Neural cell (in vitro differentiated cells): ENCODE measurements at regions not wholly inside any gene's neighbourhood (a gene's known extent, or its start where the extent isn't known, plus 50 kb on each side); places are given as distances from the start of the nearest gene placed in this dataset.

ENCODE experiments used
- H2AFZ ChIP-seq: fragments of 200-600, 300-800 bp; sonication (generic), shearing (Covaris generic); 2 replicates; pipeline ENCODE4 v1.6.0; 2014; ENCODE audit warnings: low read depth, mild to moderate bottlenecking, antibody characterized with exemption, low read length, moderate library complexity
- H3F3A ChIP-seq: fragments of 200-600 bp; shearing (Covaris generic); 2 replicates; pipeline ENCODE4 v1.6.1; 2016; ENCODE audit warnings: mild to moderate bottlenecking, moderate library complexity, mixed read lengths, antibody characterized with exemption, low read length; ENCODE audit not compliant: insufficient read depth, poor library complexity, severe bottlenecking
- H3K27ac ChIP-seq: fragments of 200-600, 300-800 bp; sonication (generic), shearing (Covaris generic); 2 replicates; pipeline ENCODE4 v1.5.1; 2014; ENCODE audit warnings: mild to moderate bottlenecking, low read length, moderate library complexity
- H3K27me3 ChIP-seq: fragments of 300-800, 200-600 bp; sonication (generic), shearing (Covaris generic); 2 replicates; pipeline ENCODE4 v1.6.0; 2014; ENCODE audit warnings: mild to moderate bottlenecking, low read depth, low read length, moderate library complexity; ENCODE audit not compliant: insufficient read depth
- H3K36me3 ChIP-seq: fragments of 300-800, 200-600 bp; sonication (generic), shearing (Covaris generic); 2 replicates; pipeline ENCODE4 v1.5.1; 2014; ENCODE audit warnings: mild to moderate bottlenecking, antibody characterized with exemption, low read length, moderate library complexity; ENCODE audit not compliant: insufficient read depth
- H3K4me2 ChIP-seq: fragments of 300-800, 200-600 bp; sonication (generic), shearing (Covaris generic); 2 replicates; pipeline ENCODE4 v1.6.0; 2014; ENCODE audit warnings: mild to moderate bottlenecking, low read length
- H3K4me3 ChIP-seq: fragments of 300-800, 200-600 bp; sonication (generic), shearing (Covaris generic); 2 replicates; pipeline ENCODE4 v1.5.1; 2014; ENCODE audit warnings: mild to moderate bottlenecking, low read length, moderate library complexity
- H3K79me2 ChIP-seq: fragments of 200-600 bp; shearing (Covaris generic); replicated peaks from 2 replicates; pipeline ENCODE4 v1.6.0; 2014; ENCODE audit warnings: mild to moderate bottlenecking, low read length, moderate library complexity; ENCODE audit not compliant: insufficient read depth
- H3K9ac ChIP-seq: fragments of 300-800, 200-600 bp; sonication (generic), shearing (Covaris generic); 2 replicates; pipeline ENCODE4 v1.6.1; 2016; ENCODE audit warnings: mild to moderate bottlenecking, low read length, mixed read lengths
- H3K9me2 ChIP-seq: fragments of 200-600 bp; shearing (Covaris generic); 2 replicates; pipeline ENCODE4 v1.6.1; 2016; ENCODE audit warnings: mild to moderate bottlenecking, low read length, mixed read lengths; ENCODE audit not compliant: insufficient read depth
- H3K9me3 ChIP-seq: fragments of 200-600, 300-800 bp; sonication (generic), shearing (Covaris generic); 2 replicates; pipeline ENCODE4 v1.6.1; 2016; ENCODE audit warnings: mild to moderate bottlenecking, mixed run types, low read length, moderate library complexity, mixed read lengths
- H4K20me1 ChIP-seq: fragments of 200-600 bp; shearing (Covaris generic); 2 replicates; pipeline ENCODE4 v1.6.1; 2016; ENCODE audit warnings: mild to moderate bottlenecking, mixed run types; ENCODE audit not compliant: insufficient read depth
- EP300 ChIP-seq: fragments of 450-650 bp; conservative IDR thresholded peaks from 2 replicates; pipeline ENCODE4 v1.6.1; 2014; ENCODE audit warnings: antibody characterized with exemption, mild to moderate bottlenecking, moderate library complexity; ENCODE audit not compliant: poor library complexity, severe bottlenecking
- EZH2 ChIP-seq: fragments of 200-600, 300-800 bp; shearing (Covaris generic), sonication (generic); IDR thresholded peaks from 2 replicates; pipeline ENCODE4 v1.6.1; 2014; ENCODE audit warnings: antibody characterized with exemption, low read length, borderline replicate concordance, mild to moderate bottlenecking; ENCODE audit not compliant: insufficient read depth, poor library complexity, severe bottlenecking
- MXI1 ChIP-seq: fragments of 450-650 bp; conservative IDR thresholded peaks from 2 replicates; pipeline ENCODE4 v1.6.1; 2014; ENCODE audit warnings: antibody characterized with exemption, mild to moderate bottlenecking; ENCODE audit not compliant: poor library complexity, severe bottlenecking
- POLR2AphosphoS5 ChIP-seq: IDR thresholded peaks from 2 replicates; pipeline ENCODE4 v1.6.1; 2012
- RAD21 ChIP-seq: fragments of 450-650 bp; conservative IDR thresholded peaks from 2 replicates; pipeline ENCODE4 v1.6.1; 2014; ENCODE audit warnings: antibody characterized with exemption, mild to moderate bottlenecking, moderate library complexity
- REST ChIP-seq: IDR thresholded peaks from 2 replicates; pipeline ENCODE4 v1.6.1; 2012; ENCODE audit warnings: borderline replicate concordance
- SMC3 ChIP-seq: fragments of 450-650 bp; conservative IDR thresholded peaks from 2 replicates; pipeline ENCODE4 v1.6.1; 2014; ENCODE audit warnings: antibody characterized with exemption, mild to moderate bottlenecking, moderate library complexity; ENCODE audit not compliant: poor library complexity
- TAF1 ChIP-seq: IDR thresholded peaks from 2 replicates; pipeline ENCODE4 v1.6.1; 2012; ENCODE audit warnings: low read depth
- TF ChIP-seq, protein P1 (sequence below): fragments of 450-650 bp; IDR thresholded peaks from 2 replicates; pipeline ENCODE4 v1.5.1; 2014; ENCODE audit warnings: antibody characterized with exemption, mild to moderate bottlenecking, moderate library complexity; ENCODE audit not compliant: poor library complexity, severe bottlenecking

DNA sequence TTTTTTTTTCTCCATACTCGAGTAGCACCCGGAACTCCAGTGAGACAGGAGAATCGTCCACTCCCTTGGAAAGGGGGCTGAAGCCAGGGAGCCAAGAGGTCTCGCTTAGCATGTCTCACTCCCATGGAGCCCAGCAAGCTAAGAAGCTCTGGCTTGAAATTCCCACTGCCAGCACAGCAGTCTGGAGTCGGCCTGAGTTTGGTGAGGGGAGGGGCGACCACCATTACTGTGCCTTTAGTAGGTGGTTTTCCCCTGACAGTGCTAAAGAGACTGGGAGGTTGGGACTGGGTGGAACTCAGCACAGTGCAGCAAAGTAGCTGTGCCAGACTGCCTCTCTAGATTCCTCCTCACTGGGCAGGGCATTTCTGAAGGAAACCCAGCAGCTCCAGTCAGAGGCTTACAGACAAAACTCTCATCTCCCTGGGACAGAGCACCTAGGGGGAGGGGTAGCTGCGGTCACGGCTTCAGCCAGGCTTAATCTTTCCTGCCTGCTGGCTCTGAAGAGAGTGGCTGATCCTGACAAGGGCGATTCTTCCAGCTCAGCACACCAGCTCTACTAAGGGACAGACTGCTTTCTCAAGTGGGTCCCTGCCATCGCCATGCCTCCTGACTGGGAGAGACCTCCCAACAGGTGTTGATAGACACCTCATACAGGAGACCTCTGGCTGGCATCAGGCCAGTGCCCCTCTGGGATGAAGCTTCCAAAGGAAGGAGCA, 414.5 kb upstream of the ZNF608 start:
- Histone ChIP-seq H3K36me3 (no peaks in the 10 kb centered on the region), H3F3A (no peaks in the 10 kb centered on the region), H3K9me3 (no peaks in the 10 kb centered on the region), H4K20me1 (no peaks in the 10 kb centered on the region), H3K27ac (no peak overlapping the region), H2AFZ (no peak overlapping the region), H3K79me2 (no peaks in the 10 kb centered on the region), H3K4me3 (no peak overlapping the region), H3K4me2 (no peak overlapping the region), H3K27me3 (no peaks in the 10 kb centered on the region), H3K9ac (no peak overlapping the region), H3K9me2 (no peaks in the 10 kb centered on the region)
- no peak for TF ChIP-seq MXI1
- no peak for TF ChIP-seq RAD21
- TF ChIP-seq REST, result no peak

GRCh38 chr5:125162714-125163113, 416.3 kb upstream of the ZNF608 start:
- no peaks in the 10 kb centered on the region for H3K27me3 ChIP-seq
- H3K4me3 ChIP-seq, result no peak overlapping the region
- H2AFZ ChIP-seq, result no peak overlapping the region
- no peak overlapping the region for H3K4me2 ChIP-seq
- TF ChIP-seq RAD21 (no peak), REST (no peak), SMC3 (no peak), POLR2AphosphoS5 (no peak), MXI1 (no peak), TAF1 (no peak), EP300 (no peak), EZH2 (no peak)
- TF ChIP-seq, protein P1, sequence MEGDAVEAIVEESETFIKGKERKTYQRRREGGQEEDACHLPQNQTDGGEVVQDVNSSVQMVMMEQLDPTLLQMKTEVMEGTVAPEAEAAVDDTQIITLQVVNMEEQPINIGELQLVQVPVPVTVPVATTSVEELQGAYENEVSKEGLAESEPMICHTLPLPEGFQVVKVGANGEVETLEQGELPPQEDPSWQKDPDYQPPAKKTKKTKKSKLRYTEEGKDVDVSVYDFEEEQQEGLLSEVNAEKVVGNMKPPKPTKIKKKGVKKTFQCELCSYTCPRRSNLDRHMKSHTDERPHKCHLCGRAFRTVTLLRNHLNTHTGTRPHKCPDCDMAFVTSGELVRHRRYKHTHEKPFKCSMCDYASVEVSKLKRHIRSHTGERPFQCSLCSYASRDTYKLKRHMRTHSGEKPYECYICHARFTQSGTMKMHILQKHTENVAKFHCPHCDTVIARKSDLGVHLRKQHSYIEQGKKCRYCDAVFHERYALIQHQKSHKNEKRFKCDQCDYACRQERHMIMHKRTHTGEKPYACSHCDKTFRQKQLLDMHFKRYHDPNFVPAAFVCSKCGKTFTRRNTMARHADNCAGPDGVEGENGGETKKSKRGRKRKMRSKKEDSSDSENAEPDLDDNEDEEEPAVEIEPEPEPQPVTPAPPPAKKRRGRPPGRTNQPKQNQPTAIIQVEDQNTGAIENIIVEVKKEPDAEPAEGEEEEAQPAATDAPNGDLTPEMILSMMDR, result no peak
- H4K20me1 ChIP-seq, result no peaks in the 10 kb centered on the region
- H3K27ac ChIP-seq, result no peak overlapping the region
- H3K79me2 ChIP-seq, result no peaks in the 10 kb centered on the region
- no peaks in the 10 kb centered on the region for H3K9me2 ChIP-seq
- no peaks in the 10 kb centered on the region for H3K36me3 ChIP-seq
- H3K9ac ChIP-seq, result no peak overlapping the region
- no peaks in the 10 kb centered on the region for H3F3A ChIP-seq
- no peaks in the 10 kb centered on the region for H3K9me3 ChIP-seq
